Testis (tissue), 2 donors: ENCODE measurements at regions not wholly inside any gene's neighbourhood (a gene's known extent, or its start where the extent isn't known, plus 50 kb on each side); places are given as distances from the start of the nearest gene placed in this dataset.

Experiments
- DNase-seq: peaks from one replicate; pipeline ENCODE4 v3.0.0-alpha.2; 2019
- H3K27ac ChIP-seq, 2 donors: fragments of 200-600 bp; sonication (generic); one replicate each; pipeline ENCODE4 v1.5.1; 2019
- H3K27me3 ChIP-seq: fragments of 200-600 bp; sonication (generic); one replicate; pipeline ENCODE4 v1.5.1; 2019
- H3K36me3 ChIP-seq: fragments of 200-600 bp; sonication (generic); one replicate; pipeline ENCODE4 v1.5.1; 2017; ENCODE audit warnings: low read depth; ENCODE audit errors: missing control alignments
- H3K4me1 ChIP-seq: fragments of 200-600 bp; sonication (generic); one replicate; pipeline ENCODE4 v1.5.1; 2019
- H3K4me3 ChIP-seq, 2 donors: fragments of 200-600 bp; sonication (generic); one replicate each; pipeline ENCODE4 v1.5.1; 2017 to 2019
- H3K9me3 ChIP-seq: fragments of 200-600 bp; sonication (generic); one replicate; pipeline ENCODE4 v1.5.1; 2017
- CTCF ChIP-seq, 3 experiments: fragments of 450-650 bp in 2 of 3; fragments of 200-600 bp in 1 of 3; sonication (generic) in 1 of 3; IDR thresholded peaks; one replicate each; pipeline ENCODE4 v1.5.1; 2016 to 2019; ENCODE audit warnings: antibody characterized with exemption in 3 of 3, mild to moderate bottlenecking in 2 of 3, moderate library complexity in 1 of 3
- POLR2A ChIP-seq: fragments of 450-650 bp; IDR thresholded peaks from one replicate; pipeline ENCODE4 v1.6.1; 2017; ENCODE audit warnings: antibody characterized with exemption, mild to moderate bottlenecking, moderate library complexity
- WGBS, 2 donors: methylation state at CpG; one replicate each; pipeline ENCODE4 v1.1.5; 2018; 5-methylcytosine and 5-hydroxymethylcytosine counted together
- intact Hi-C: fragments of 100-400 bp; cut with DNase I; formaldehyde crosslinking; loops from one replicate; pipeline ENCODE4 v1.15.1; 2023; ENCODE audit warnings: low total_unique reads

DNA sequence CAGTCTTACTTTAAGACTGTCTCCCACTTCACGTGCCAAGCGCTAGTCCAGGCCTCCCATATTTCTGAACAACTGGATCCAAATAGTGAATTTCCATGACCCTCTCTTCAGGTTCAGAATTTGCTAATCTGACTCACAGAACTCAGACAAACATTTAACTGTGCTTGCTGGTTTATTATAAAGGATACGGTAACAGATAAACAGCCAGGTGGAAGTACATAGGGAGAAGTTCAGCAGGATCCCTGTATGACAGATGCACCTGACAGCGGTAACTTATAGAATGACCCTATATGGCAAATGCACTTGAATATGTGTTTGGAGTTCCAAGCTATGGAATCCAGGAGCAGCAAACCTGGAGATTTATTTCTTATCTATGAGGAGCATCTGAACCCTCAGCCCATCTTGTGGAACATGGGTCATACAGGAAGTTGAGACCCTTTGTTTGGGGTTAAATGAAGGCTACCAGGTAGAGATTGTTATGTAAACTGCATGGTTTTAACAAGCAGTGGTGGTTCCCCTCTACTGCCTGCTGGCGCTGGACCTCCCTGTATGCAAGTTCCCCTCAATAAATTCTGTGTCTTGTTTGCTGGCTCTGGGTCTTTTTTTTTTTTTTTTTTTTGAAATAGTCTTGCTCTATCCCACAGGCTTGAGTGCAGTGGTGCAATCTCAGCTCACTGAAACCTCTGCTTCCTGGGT lies 622.6 kb downstream of the KCNJ2 start:
- DNase-seq = no peak
- H3K36me3 ChIP-seq = no peaks in the 10 kb centered on the region
- no peaks in the 10 kb centered on the region for H3K4me1 ChIP-seq
- H3K4me3 ChIP-seq = no peak overlapping the region
- 91 to 92% methylated on average over 5 of the region's 5 CpGs for WGBS, 2 donors
- no peaks in the 10 kb centered on the region for H3K27me3 ChIP-seq
- intact Hi-C loops = no loop called here
- H3K9me3 ChIP-seq = no peaks in the 10 kb centered on the region
- no peak for TF ChIP-seq CTCF (IDR thresholded peaks at IDR 0.05)
- H3K27ac ChIP-seq = no peak overlapping the region

DNA sequence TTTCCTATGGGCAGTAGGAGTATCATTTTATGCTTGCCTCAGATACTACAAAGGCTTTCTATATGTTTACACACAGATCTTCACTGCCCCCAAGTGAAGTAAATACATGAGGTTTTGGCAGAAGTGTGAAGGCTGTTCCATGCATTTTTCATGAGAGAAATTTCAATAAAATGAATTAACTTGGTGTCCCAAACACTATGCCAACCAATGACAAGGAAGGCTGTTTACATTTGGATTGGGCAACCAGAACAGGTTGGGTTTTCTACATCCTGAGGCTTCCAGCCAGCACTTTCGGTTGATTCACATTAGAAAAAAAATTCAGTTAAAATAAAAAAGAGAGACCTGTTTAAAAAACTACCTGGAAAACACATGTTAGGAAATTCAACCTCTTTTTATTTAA lies 625.4 kb downstream of the KCNJ2 start:
- intact Hi-C loops = no loop called here
- WGBS, 2 donors = 91 to 96% methylated on average over 1 of the region's 1 CpG
- no peaks in the 10 kb centered on the region for H3K4me1 ChIP-seq
- DNase-seq = no peak
- no peaks in the 10 kb centered on the region for H3K9me3 ChIP-seq
- TF ChIP-seq CTCF (IDR thresholded peaks at IDR 0.05) (no peak), POLR2A (no peak)
- H3K27ac ChIP-seq = no peak overlapping the region
- no peaks in the 10 kb centered on the region for H3K36me3 ChIP-seq
- H3K27me3 ChIP-seq = no peaks in the 10 kb centered on the region
- no peak overlapping the region for H3K4me3 ChIP-seq

- TF ChIP-seq CTCF (IDR thresholded peaks at IDR 0.05) = no peak
- no peak for TF ChIP-seq POLR2A
- DNase-seq = no peak
- H3K4me1 ChIP-seq = no peaks in the 10 kb centered on the region
- no peaks in the 10 kb centered on the region for H3K27me3 ChIP-seq
- no peaks in the 10 kb centered on the region for H3K36me3 ChIP-seq
- no peak overlapping the region for H3K4me3 ChIP-seq
- no peaks in the 10 kb centered on the region for H3K9me3 ChIP-seq
- 81 to 91% methylated on average over 2 of the region's 2 CpGs for WGBS, 2 donors
- no peak overlapping the region for H3K27ac ChIP-seq
- intact Hi-C loops = no loop called here
Observed at GRCh38 chr17:70795620-70796019, 626.3 kb downstream of the KCNJ2 start.

GRCh38 chr17:70796757-70797156 lies 627.4 kb downstream of the KCNJ2 start:
- Histone ChIP-seq H3K4me3 (no peak overlapping the region), H3K4me1 (no peaks in the 10 kb centered on the region), H3K27me3 (no peaks in the 10 kb centered on the region), H3K36me3 (no peaks in the 10 kb centered on the region), H3K27ac (no peak overlapping the region), H3K9me3 (no peaks in the 10 kb centered on the region)
- WGBS, 2 donors = 82 to 84% methylated on average over 4 of the region's 4 CpGs
- no peak for DNase-seq
- TF ChIP-seq CTCF (IDR thresholded peaks at IDR 0.05) (no peak), POLR2A (no peak)
- intact Hi-C loops = no loop called here

GRCh38 chr17:70797166-70797565 lies 627.8 kb downstream of the KCNJ2 start:
- H3K4me1 ChIP-seq = no peaks in the 10 kb centered on the region
- H3K27ac ChIP-seq = no peak overlapping the region
- H3K9me3 ChIP-seq = no peaks in the 10 kb centered on the region
- no peak overlapping the region for H3K4me3 ChIP-seq
- no peak for TF ChIP-seq POLR2A
- TF ChIP-seq CTCF (IDR thresholded peaks at IDR 0.05) = no peak
- WGBS, 2 donors = 71 to 74% methylated on average over 5 of the region's 5 CpGs
- DNase-seq = no peak
- no peaks in the 10 kb centered on the region for H3K27me3 ChIP-seq
- intact Hi-C loops = no loop called here
- H3K36me3 ChIP-seq = no peaks in the 10 kb centered on the region
